C4-2B (cell line): ENCODE measurements at regions not wholly inside any gene's neighbourhood (a gene's known extent, or its start where the extent isn't known, plus 50 kb on each side); places are given as distances from the start of the nearest gene placed in this dataset.

Experiments
- CTCF ChIP-seq: fragments of 450-650 bp; conservative IDR thresholded peaks from 2 replicates; pipeline ENCODE4 v1.5.1; 2017; ENCODE audit warnings: mild to moderate bottlenecking
- ZFX ChIP-seq: fragments of 450-650 bp; IDR thresholded peaks from 2 replicates; pipeline ENCODE4 v1.6.1; 2017

- TF ChIP-seq CTCF (no peak), ZFX (no peak)
Measured at GRCh38 chr7:19318287-19318686, 173.1 kb upstream of the FERD3L start.
